HG03439 (cell line): ENCODE measurements at regions not wholly inside any gene's neighbourhood (a gene's known extent, or its start where the extent isn't known, plus 50 kb on each side); places are given as distances from the start of the nearest gene placed in this dataset.
"Not testable (repeated sequence)": the region's sequence is repeated elsewhere in the genome, so short reads cannot be mapped to it uniquely, and the experiment has no call there.

ENCODE experiments used
- ATAC-seq: cut with Tn5 transposase; IDR thresholded peaks from one replicate; pipeline ENCODE4 v1.9.1; 2021; ENCODE audit warnings: mild to moderate bottlenecking, moderate library complexity; ENCODE audit not compliant: unreplicated experiment

DNA sequence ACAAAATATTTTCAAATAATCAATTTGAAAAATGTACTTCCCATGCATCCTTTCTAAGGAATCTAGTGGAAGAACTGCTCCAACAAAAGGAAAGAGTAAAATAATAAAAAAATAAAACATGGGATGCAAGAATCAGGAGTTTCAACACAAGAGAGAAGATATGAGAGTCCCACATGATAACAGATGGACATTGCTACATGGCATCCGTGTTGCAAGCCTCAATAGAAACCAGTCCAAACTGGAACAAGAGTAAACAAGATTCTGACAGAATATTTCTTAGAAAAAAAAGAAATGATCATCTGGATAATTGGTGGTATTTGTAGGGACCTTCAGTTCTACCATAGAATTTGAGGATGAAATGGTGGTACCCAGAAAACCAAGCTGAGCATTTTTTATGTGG lies 186.8 kb downstream of the FRK start:
- no peak for ATAC-seq

DNA sequence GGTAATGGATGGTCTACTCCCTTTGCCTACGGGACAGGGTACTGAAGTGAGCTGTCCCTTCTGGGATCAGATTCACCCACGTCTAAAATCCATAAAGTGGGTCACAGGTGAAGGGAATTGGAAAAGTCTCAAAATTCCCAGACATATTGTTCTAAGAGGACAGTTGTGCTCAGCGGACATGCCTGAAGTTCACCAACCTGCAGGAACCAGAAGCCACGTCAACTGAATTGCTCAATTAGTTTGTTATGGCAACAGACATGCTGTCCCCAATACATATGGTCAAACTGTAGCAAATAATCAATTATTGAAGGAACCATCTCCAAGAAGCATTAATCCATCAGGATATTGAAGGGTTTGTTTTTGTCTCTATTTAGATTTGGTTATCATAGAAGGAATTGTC lies 190.2 kb downstream of the FRK start:
- ATAC-seq = no peak

DNA sequence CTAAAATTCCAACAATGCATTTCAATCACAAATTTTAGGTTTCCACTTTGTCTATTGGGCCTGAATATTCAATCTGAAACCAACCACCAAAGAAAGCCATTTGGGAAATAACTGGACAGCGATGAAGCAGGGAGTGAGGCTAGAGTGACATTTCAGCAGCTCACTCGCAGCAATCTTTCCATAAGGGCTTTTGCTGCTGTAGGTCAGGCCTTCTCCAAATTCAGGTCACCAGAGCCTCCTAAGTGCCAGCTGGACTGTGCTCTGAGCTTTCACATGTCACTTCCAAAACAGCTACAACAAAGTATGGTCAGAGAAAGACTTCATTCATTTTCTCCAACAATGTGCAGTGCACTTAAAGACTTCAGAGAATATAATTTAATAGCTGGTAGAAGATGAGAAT lies 194.8 kb downstream of the FRK start:
- ATAC-seq = no peak

DNA sequence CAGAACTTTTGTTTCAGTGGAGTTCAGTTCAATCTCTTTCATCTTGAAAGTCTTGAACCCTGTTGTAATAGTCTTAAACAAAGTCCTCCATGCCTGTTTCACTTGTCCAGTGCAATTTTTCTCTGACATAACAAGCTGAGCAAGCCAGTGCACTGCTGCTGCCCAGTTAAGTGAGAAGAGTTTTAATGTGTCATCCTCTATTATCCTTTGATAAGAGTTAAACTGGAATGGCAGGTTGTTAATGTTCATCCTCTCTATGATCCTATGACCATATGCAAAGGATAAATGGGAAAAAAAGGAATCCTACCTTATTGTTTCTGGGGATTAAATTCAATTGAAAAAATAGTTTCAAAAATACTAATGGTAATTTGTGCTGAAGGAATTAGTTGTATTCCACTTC lies 197.5 kb downstream of the FRK start:
- no peak for ATAC-seq

DNA sequence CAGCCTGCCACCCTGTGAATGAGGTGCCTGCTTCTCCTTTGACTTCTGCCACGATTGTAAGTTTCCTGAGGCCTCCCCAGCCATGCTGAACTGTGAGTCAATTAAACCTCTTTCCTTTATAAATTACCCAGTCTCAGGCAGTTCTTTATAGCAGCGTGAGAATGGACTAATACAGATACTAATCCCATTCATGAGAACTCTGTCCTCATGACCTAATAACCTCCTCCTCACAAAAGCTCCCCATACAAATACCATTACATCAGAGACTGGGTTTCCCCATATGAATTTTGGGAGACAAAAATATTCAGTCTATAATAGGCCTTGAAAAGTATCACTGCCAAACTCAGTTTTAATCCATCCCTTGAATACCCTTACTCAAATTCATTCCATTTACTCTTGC lies 199.0 kb downstream of the FRK start:
- ATAC-seq = not testable (repeated sequence)

DNA sequence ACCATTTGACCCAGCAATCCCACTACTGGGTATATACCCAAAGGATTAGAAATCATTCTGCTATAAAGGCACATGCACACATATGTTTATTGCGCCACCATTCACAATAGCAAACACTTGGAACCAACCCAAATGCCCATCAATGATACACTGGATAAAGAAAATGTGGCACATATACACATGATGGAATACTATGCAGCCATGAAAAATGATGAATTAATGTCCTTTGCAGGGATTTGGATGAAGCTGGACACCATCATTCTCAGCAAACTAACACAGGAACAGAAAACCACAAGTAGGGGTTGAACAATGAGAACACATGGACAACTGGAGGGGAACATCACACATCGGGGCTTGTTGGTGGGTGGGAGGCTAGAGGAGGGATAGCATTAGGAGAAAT lies 201.1 kb downstream of the FRK start:
- not testable (repeated sequence) for ATAC-seq

DNA sequence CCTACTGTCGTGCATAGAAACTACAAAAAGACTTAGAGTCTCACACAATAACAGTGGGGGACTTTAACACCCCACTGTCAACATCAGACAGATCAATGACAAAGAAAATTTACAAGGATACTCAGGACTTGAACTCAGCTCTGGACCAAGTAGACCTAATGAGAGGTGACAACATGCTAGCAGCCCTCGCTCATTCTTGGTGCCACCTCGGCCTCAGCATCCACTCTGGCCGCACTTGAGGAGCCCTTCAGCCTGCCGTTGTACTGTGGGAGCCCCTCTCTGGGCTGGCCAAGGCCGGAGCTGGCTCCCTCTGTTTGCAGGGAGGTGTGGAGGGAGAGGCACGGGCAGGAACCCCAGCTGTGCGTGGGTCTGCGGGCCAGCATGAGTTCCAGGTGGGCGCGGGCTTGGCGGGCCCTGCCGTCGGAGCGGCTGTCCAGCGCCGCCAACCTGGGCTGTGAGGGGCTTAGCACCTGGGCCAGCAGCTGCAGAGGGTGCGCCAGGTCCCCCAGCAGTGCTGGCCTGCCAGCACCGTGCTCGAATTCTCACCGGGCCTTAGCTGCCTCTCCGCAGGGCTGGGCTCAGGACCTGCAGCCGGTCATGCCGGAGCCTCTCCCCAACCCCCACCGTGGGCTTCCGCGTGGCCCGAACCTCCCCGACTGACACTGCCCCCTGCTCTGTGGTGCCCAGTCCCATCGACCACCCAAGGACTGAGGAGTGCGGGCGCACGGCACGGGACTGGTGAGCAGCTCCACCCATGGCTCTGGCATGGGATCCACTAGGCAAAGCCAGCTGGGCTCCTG lies 205.6 kb downstream of the FRK start:
- no peak for ATAC-seq

DNA sequence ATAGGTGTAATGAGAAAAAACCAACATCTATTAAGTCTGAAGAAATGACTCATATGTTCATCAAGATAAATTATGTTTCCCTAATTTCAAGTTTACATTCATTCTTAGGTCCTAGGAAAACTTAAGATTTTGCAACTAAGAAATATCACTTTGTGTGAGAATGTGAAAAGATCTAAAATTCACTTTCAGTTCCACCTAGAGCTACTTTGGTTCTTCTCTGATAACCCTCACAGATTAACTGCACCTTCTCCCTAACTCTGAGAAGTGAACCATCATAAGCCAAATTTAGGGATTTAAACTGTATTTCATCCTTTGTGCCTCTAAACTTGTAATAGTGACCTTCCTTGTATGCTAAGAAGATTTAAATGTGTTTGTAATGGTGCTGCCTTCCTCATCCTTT lies 213.0 kb downstream of the FRK start:
- no peak for ATAC-seq

DNA sequence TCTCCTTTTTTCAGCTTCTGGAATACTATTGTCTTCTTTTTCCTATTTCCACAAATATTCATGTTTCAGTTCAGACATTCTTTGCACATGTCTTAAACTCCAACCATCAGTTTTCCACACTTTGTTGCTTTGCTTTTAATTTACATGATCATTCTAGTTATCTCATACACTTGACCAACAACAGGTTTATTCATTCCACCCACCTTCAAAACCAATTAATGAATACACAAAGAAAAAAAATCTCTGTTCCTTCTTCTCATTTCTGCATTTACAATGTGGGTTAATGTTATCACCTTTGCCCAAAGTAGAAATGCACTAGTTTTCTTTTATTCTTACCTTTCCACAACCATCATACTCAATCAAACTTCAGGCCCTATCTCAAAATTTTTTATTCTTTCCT lies 216.7 kb downstream of the FRK start:
- no peak for ATAC-seq

DNA sequence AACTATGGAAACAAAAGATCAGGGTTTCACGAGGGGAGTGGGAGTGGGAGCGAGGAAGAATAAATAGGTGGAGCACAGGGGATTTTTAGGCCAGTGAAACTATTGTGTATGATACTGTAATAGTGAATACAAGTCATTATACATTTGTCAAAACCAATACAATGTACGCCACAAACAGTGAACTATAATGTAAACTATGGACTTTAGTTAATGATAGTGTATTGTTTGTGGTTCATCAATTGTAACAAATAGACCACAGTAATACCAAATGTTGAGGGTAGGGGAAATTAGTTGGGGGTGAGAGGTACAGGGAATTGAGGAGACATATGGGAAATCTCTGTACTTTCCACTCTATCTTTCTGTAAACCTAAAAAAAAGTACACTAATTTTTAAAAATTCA lies 218.4 kb downstream of the FRK start:
- ATAC-seq = no peak

DNA sequence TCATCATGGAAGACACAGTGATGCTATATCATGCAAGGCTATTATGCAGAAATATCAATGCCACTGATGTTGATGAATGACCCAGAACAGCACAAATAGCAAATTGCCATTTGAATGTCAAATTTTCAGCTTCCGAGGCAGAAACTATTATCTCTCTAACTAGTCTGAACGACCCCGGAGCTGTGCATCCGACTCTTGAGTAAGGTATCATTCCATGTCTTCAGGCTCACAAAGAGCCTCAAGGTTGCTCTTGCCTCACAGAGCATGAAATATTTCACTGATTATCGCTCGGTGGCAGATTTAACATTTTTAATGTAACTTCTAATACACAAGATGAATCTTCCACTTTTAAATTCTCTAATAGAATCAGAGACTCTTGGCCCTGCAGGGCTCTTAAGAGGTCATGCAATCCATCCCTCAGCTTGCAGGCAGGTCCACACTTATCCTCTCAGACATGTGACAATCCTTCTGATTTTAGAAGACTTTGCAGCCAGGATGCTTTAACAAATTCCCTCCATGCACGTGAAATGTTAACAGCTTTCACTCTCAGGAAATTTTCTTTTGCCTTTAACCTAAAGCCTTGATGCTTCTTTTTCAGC lies 221.0 kb downstream of the FRK start:
- ATAC-seq = no peak

DNA sequence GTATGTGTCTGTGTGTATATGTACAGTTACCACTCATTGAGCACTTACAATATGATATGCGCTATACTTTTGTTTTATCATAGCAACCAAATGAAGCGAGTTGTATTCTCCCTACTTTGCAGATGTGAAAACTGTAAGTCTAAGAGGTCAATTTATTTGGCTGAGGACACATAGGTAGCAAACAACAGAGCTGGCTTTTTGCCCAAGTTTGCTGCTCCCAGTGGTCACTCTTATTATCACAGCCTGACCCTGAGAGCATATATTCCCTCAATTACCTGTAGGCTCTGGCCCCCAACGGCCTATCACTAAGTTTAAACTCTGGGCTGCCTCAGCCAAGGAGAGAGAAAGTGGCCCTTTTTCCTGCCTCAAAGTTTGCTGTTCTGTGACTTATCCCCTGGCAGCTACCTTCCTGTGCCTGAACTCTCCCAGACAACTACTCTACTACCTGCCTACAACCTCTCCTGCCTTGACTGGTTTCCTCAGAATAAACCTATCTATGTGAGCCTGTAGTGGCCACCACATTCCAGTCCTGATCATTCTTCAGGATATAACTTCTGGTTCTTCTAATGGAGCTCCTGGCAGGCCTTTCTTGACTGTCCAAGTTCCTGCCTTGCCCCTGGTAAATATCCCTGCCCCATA lies 221.8 kb downstream of the FRK start:
- ATAC-seq = peak; percentile 96

DNA sequence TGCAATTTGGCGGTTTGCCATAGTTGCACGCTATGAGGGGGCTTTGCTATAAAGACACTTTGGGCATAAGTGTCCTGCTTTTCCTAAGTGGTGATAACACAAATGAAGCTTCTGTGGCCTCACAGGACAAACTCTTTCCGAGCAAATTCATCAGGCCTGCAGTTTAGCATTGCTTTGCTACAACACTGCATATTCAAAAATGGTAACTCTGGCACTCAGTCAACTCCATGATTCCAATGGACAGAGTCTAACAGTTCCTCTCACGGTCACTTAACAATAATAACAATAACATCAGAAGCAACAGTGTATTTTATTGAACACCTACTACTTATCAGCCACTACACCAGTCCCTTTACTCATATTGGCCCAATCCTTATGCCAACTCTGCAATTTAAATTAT lies 222.5 kb downstream of the FRK start:
- no peak for ATAC-seq

DNA sequence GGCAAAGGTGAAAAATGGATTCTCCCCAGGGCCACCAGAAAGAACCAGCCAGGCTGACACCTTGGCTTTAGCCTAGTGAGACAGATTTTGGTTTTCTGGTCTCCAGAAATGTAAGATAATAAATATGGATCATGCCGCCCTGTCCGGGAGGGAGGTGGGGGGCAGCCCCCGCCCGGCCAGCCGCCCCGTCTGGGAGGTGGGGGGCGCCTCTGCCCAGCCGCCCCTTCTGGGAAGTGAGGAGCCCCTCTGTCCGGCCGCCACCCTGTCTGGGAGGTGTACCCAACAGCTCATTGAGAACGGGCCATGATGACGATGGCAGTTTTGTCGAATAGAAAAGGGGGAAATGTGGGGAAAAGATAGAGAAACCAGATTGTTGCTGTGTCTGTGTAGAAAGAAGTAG lies 224.3 kb downstream of the FRK start:
- not testable (repeated sequence) for ATAC-seq

DNA sequence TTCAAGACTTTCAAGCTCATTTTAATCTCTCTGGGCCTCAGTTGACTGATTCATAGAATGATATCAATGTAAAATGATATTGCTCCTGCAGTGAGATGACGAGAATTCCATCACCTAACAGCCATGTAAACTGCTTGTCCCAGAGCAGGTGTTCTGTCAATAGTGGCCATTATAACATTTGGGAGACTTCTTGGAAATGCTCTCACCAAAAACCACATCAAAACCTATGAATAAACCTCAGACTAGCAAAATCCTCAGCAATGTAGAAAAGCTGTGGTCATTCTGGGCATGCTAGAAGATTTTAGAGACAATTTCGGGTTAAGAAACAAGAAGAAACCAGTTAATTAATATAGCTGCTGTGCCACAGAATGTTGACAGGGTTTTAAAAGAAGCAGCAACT lies 225.4 kb downstream of the FRK start:
- no peak for ATAC-seq

DNA sequence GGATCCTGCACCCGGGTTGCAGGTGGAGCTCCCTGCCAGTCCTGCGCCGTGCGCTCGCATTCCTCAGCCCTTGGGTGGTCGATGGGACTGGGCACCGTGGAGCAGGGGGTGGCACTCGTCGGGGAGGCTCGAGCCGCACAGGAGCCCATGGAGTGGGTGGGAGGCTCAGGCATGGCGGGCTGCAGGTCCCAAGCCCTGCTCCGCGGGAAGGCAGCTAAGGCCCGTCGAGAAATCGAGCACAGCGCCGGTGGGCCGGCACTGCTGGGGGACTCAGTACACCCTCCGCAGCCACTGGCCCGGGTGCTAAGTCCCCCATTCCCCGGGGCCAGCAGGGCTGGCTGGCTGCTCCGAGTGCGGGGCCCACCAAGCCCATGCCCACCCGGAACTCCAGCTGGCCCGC lies 226.1 kb downstream of the FRK start:
- not testable (repeated sequence) for ATAC-seq

DNA sequence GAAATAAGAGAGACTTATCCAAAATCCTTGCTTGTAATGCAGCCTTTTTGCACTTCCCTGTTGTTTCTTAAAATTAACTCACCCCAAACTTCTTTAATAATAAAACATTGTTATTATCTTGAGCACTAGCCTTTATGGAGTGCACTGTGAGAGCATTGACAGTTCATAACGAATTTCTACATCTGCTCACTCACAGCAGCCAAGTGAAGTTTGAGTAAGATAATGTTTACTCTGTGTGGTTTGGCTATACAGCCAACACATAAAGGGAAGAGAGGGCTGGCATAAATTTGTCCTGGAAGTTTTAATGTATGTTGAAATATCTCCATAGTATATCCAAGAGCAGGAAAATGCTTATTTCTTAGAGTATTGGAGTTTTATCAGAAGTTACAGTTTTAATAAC lies 227.9 kb downstream of the FRK start:
- no peak for ATAC-seq

DNA sequence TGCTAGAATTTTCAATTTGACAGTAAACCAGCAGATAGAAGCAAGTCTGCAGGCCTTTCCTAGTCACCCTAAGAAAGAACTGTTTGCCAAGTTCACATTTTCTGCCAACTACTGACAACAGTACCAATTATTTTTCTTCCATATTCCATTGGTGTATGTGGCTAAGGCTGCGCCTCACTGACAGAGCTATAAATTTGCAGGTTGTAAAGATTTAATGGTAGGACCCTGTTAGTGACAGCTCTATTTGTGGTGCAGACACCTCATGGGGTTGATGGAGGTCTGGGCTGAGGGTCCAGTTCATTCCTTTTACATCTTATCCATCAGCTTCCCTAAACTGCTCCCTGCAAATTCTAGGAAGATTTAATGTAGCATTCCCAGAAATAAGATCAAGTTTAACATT lies 228.5 kb downstream of the FRK start:
- no peak for ATAC-seq

DNA sequence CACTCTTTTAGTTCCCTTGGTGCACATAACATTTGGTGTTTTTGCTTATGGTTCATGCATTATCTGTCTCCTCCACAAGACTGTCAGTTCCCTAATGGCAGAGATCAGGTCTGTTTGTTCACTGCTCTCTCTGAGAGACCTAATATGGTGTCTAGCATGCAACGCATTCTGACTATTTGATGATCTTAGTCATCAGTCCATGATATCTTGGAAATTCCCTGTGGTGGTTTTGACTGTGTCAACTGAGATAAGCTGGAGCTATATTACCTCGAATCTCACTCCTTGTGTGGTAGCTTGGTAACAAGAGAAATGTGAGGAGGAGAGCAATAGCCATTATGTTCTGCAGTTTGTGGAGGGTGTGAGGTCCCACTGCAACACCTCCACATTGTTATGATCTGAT lies 229.8 kb downstream of the FRK start:
- ATAC-seq = no peak

DNA sequence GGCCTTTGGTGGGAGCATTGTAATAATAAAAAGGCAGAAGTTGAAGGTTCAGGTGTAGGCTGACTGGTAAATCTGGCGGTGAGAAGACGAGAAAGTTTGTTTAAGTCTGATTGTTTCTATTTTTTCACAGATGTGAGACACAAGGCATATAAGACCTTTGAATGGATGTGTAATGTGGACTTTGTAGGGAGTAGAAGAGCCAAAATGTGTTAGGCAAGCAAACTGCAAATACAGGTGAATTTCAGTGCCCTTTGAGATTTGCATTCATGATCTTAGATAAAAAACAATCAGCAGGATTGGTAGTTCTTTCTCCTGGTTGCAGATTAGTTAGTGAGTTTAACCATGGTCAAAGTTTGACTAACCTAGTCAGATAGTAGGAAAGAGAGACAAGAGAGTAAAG lies 238.9 kb downstream of the FRK start:
- no peak for ATAC-seq

DNA sequence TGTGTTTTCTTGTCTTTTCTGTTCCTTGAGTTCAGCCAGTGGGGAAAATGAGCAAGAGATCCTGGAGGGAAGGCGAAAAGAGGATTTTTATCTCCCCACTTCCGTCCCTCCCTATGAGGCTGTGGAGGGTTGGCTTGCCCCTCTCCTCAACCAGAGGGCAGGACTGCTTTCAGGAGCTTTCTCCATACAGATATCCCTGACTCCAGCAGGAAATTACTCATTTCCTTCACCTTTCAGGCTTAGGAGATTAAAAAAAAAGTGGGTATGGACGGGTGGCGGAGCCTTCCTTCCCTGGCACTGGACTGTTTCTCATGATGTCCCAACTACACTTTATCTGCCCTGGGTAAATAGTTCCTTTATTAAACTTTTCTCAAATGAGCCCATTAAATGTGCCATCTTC lies 241.2 kb downstream of the FRK start:
- no peak for ATAC-seq

DNA sequence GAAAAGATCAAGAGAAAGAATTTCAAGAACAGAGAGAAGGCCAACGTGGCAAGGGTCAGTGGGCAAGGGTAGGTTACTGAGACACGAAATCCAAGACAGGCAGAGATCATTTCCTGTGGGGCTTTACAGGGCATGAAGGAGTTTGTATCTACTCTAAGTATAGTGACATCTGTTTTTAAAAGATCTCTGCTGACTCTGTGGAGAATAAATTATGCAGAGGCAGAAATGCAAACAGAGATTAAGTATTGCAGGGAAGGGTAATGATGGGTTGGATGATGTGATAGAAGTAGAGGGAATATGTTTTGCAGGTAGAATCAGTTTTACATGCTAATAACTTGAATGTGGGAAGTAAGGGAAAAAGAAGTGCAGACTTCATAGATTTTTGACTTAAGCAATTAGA lies 243.5 kb downstream of the FRK start:
- ATAC-seq = no peak
